Fibroblast of lung (primary cell): ENCODE measurements at regions not wholly inside any gene's neighbourhood (a gene's known extent, or its start where the extent isn't known, plus 50 kb on each side); places are given as distances from the start of the nearest gene placed in this dataset.

Experiments used
- DNase-seq, 2 donors: peaks; one replicate each; pipeline versions ENCODE4 v3.0.0 to v3.0.0-alpha.2; 2010; ENCODE audit warnings: low read depth in 2 of 2
- H2AFZ ChIP-seq: 2 replicates; pipeline ENCODE4 v1.5.1; 2012; ENCODE audit warnings: low read length, control low read depth, inconsistent platforms
- H3K27ac ChIP-seq: 2 replicates; pipeline ENCODE4 v1.5.1; 2011; ENCODE audit warnings: low read length, control low read depth; ENCODE audit not compliant: insufficient read depth
- H3K27me3 ChIP-seq: 2 replicates; pipeline ENCODE4 v1.5.1; 2011; ENCODE audit warnings: mild to moderate bottlenecking, low read length; ENCODE audit not compliant: control insufficient read depth, insufficient read depth
- H3K36me3 ChIP-seq: 2 replicates; pipeline ENCODE4 v1.5.1; 2011; ENCODE audit warnings: low read length; ENCODE audit not compliant: control insufficient read depth, insufficient read depth
- H3K4me1 ChIP-seq: 2 replicates; pipeline ENCODE4 v1.5.1; 2011; ENCODE audit warnings: low read length; ENCODE audit not compliant: control insufficient read depth, insufficient read depth; ENCODE audit errors: extremely low read depth
- H3K4me2 ChIP-seq: 2 replicates; pipeline ENCODE4 v1.5.1; 2011; ENCODE audit warnings: low read length, control low read depth; ENCODE audit not compliant: insufficient read depth; ENCODE audit errors: extremely low read depth
- H3K4me3 ChIP-seq, 4 experiments: fragments of 200-600 bp in 1 of 4; sonication (generic) in 1 of 4; replicated peaks in 1 of 4; 2 replicates each; pipeline ENCODE4 v1.5.1; 2011 to 2016; ENCODE audit warnings: low read length in 4 of 4, low read depth in 3 of 4, mild to moderate bottlenecking in 3 of 4, control low read depth in 2 of 4, inconsistent platforms in 1 of 4, mixed read lengths in 1 of 4; ENCODE audit not compliant: insufficient read depth in 1 of 4; ENCODE audit errors: control extremely low read depth in 1 of 4
- H3K79me2 ChIP-seq: 2 replicates; pipeline ENCODE4 v1.5.1; 2012; ENCODE audit warnings: mild to moderate bottlenecking, low read length, inconsistent platforms; ENCODE audit not compliant: control insufficient read depth, insufficient read depth
- H3K9ac ChIP-seq: 2 replicates; pipeline ENCODE4 v1.5.1; 2011; ENCODE audit warnings: mild to moderate bottlenecking, low read length, control low read depth; ENCODE audit not compliant: insufficient read depth
- H3K9me3 ChIP-seq: 2 replicates; pipeline ENCODE4 v1.5.1; 2012; ENCODE audit warnings: low read depth, low read length; ENCODE audit not compliant: control insufficient read depth, insufficient read depth
- H4K20me1 ChIP-seq: 2 replicates; pipeline ENCODE4 v1.5.1; 2011; ENCODE audit warnings: low read length; ENCODE audit not compliant: control insufficient read depth, insufficient read depth; ENCODE audit errors: extremely low read depth
- CTCF ChIP-seq, 2 donors: IDR thresholded peaks in 1 of 2; conservative IDR thresholded peaks in 1 of 2; 1 replicate in 1 of 2; 2 replicates in 1 of 2; pipeline ENCODE4 v1.5.1; 2011 to 2012; ENCODE audit warnings: low read length in 2 of 2, control low read depth in 1 of 2, inconsistent platforms in 1 of 2, low read depth in 1 of 2, mild to moderate bottlenecking in 1 of 2
- EZH2 ChIP-seq: IDR thresholded peaks from 2 replicates; pipeline ENCODE4 v1.5.1; 2012; ENCODE audit warnings: low read length, control low read depth, mild to moderate bottlenecking; ENCODE audit errors: missing control alignments

- H3K4me1 ChIP-seq, result no peaks in the 10 kb centered on the region
- H2AFZ ChIP-seq, result no peak overlapping the region
- no peaks in the 10 kb centered on the region for H3K27me3 ChIP-seq
- DNase-seq, result no peak
- no peaks in the 10 kb centered on the region for H3K79me2 ChIP-seq
- TF ChIP-seq CTCF (conservative IDR thresholded peaks at IDR 0.05 in 1 of 2, IDR thresholded peaks at IDR 0.05 in 1 of 2; ENCODE audit: low read depth in 1 of 2, low read length in 2 of 2), result no peak
- TF ChIP-seq EZH2, result no peak
- H3K4me3 ChIP-seq, result no peak overlapping the region
- no peaks in the 10 kb centered on the region for H3K9me3 ChIP-seq
- no peak overlapping the region for H3K4me2 ChIP-seq
- H4K20me1 ChIP-seq, result no peaks in the 10 kb centered on the region
- no peak overlapping the region for H3K9ac ChIP-seq
- no peaks in the 10 kb centered on the region for H3K36me3 ChIP-seq
- no peak overlapping the region for H3K27ac ChIP-seq
These were observed 214.0 kb downstream of the TRPC6 start for GRCh38 chr11:101369835-101370234.

DNA sequence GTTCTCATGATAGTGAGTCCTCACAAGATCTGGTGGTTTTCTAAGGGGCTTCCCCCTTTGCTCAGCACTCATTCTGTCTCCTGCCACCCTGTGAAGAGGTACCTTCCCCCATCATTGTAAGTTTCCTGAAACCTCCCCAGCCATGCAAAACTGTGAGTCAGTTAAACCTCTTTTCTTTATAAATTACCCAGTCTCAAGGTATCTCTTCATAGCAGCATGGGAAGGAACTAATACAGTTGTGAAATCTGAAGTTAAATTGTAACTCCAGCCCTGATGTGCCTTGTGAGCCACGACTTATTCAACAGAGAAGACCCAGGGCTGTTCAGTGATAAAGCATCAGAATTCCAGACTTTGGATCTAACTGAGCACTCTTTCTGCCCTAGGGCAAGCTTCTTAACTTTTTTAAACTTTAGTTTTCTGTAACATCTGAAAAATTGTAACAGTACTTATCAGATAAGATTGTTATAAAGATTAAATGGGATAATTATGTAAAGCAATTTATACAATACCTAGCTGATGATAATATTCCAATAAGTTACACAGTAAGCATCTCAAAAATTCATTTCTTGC, 220.0 kb downstream of the TRPC6 start:
- H3K79me2 ChIP-seq, result no peaks in the 10 kb centered on the region
- no peak overlapping the region for H3K4me3 ChIP-seq
- no peak for TF ChIP-seq CTCF (conservative IDR thresholded peaks at IDR 0.05 in 1 of 2, IDR thresholded peaks at IDR 0.05 in 1 of 2; ENCODE audit: low read depth in 1 of 2, low read length in 2 of 2)
- H3K27ac ChIP-seq, result no peak overlapping the region
- no peaks in the 10 kb centered on the region for H3K36me3 ChIP-seq
- no peak overlapping the region for H3K4me2 ChIP-seq
- no peak overlapping the region for H2AFZ ChIP-seq
- no peaks in the 10 kb centered on the region for H4K20me1 ChIP-seq
- H3K27me3 ChIP-seq, result no peaks in the 10 kb centered on the region
- H3K9me3 ChIP-seq, result no peaks in the 10 kb centered on the region
- no peak overlapping the region for H3K9ac ChIP-seq
- no peaks in the 10 kb centered on the region for H3K4me1 ChIP-seq
- DNase-seq, result no peak

GRCh38 chr11:101362643-101363042, 221.2 kb downstream of the TRPC6 start:
- no peaks in the 10 kb centered on the region for H3K9me3 ChIP-seq
- no peak for DNase-seq
- H2AFZ ChIP-seq, result no peak overlapping the region
- no peaks in the 10 kb centered on the region for H3K36me3 ChIP-seq
- H4K20me1 ChIP-seq, result no peaks in the 10 kb centered on the region
- no peak for TF ChIP-seq CTCF (conservative IDR thresholded peaks at IDR 0.05 in 1 of 2, IDR thresholded peaks at IDR 0.05 in 1 of 2; ENCODE audit: low read depth in 1 of 2, low read length in 2 of 2)
- no peak for TF ChIP-seq EZH2
- no peak overlapping the region for H3K4me2 ChIP-seq
- H3K27me3 ChIP-seq, result no peaks in the 10 kb centered on the region
- no peaks in the 10 kb centered on the region for H3K4me1 ChIP-seq
- no peak overlapping the region for H3K27ac ChIP-seq
- H3K4me3 ChIP-seq, result no peak overlapping the region
- no peaks in the 10 kb centered on the region for H3K79me2 ChIP-seq
- H3K9ac ChIP-seq, result no peak overlapping the region
